Hepatocyte (in vitro differentiated cells): ENCODE measurements at regions not wholly inside any gene's neighbourhood (a gene's known extent, or its start where the extent isn't known, plus 50 kb on each side); places are given as distances from the start of the nearest gene placed in this dataset.

Experiments used
- DNase-seq: peaks from one replicate; pipeline ENCODE4 v3.0.0-alpha.2; 2016; ENCODE audit warnings: low spot score
- H2AFZ ChIP-seq: fragments of 200-600 bp; sonication (generic); 2 replicates; pipeline ENCODE4 v1.6.0; 2016; ENCODE audit warnings: antibody characterized with exemption, mild to moderate bottlenecking
- H3K27ac ChIP-seq: fragments of 200-600 bp; sonication (generic); 2 replicates; pipeline ENCODE4 v1.5.1; 2016; ENCODE audit warnings: mild to moderate bottlenecking
- H3K27me3 ChIP-seq: fragments of 200-600 bp; sonication (generic); 2 replicates; pipeline ENCODE4 v1.6.1; 2016
- H3K36me3 ChIP-seq: fragments of 200-600 bp; sonication (generic); replicated peaks from 2 replicates; pipeline ENCODE4 v1.5.1; 2016; ENCODE audit warnings: low read depth; ENCODE audit not compliant: insufficient read depth
- H3K4me1 ChIP-seq: fragments of 200-600 bp; sonication (generic); 2 replicates; pipeline ENCODE4 v1.5.1; 2016; ENCODE audit warnings: mild to moderate bottlenecking, moderate library complexity; ENCODE audit not compliant: insufficient read depth
- H3K4me2 ChIP-seq: fragments of 200-600 bp; sonication (generic); 2 replicates; pipeline ENCODE4 v1.6.0; 2016
- H3K4me3 ChIP-seq: fragments of 200-600 bp; sonication (generic); 2 replicates; pipeline ENCODE4 v1.5.1; 2016; ENCODE audit warnings: mild to moderate bottlenecking
- H3K79me2 ChIP-seq: fragments of 200-600 bp; sonication (generic); 2 replicates; pipeline ENCODE4 v1.6.0; 2017; ENCODE audit warnings: mild to moderate bottlenecking
- H3K9me2 ChIP-seq: fragments of 200-600 bp; sonication (generic); replicated peaks from 2 replicates; pipeline ENCODE4 v1.6.0; 2017; ENCODE audit warnings: mild to moderate bottlenecking; ENCODE audit not compliant: insufficient read depth
- H3K9me3 ChIP-seq: fragments of 200-600 bp; sonication (generic); 2 replicates; pipeline ENCODE4 v1.5.1; 2016; ENCODE audit warnings: low read depth, mild to moderate bottlenecking
- H4K20me1 ChIP-seq: fragments of 200-600 bp; sonication (generic); 2 replicates; pipeline ENCODE4 v1.6.0; 2016; ENCODE audit warnings: mild to moderate bottlenecking; ENCODE audit not compliant: insufficient read depth, poor library complexity, severe bottlenecking
- CTCF ChIP-seq: fragments of 200-600 bp; sonication (generic); IDR thresholded peaks from 2 replicates; pipeline ENCODE4 v1.5.1; 2016; ENCODE audit warnings: antibody characterized with exemption, mild to moderate bottlenecking; ENCODE audit not compliant: poor library complexity
- EZH2 ChIP-seq: fragments of 200-600 bp; sonication (generic); IDR thresholded peaks from 2 replicates; pipeline ENCODE4 v1.6.1; 2016; ENCODE audit warnings: antibody characterized with exemption, mild to moderate bottlenecking, borderline replicate concordance
- EZH2phosphoT487 ChIP-seq: fragments of 200-600 bp; sonication (generic); IDR thresholded peaks from one replicate; pipeline ENCODE4 v1.6.1; 2018; ENCODE audit warnings: antibody characterized with exemption, mild to moderate bottlenecking, low read depth, moderate library complexity; ENCODE audit not compliant: unreplicated experiment, severe bottlenecking
- WGBS: methylation state at CpG from one replicate; pipeline ENCODE4 v1.1.6; 2016; ENCODE audit warnings: low lambda C conversion rate; ENCODE audit errors: missing lambda C conversion rate; 5-methylcytosine and 5-hydroxymethylcytosine counted together

- no peak overlapping the region for H3K27ac ChIP-seq
- no peak overlapping the region for H3K4me2 ChIP-seq
- no peak overlapping the region for H3K4me3 ChIP-seq
- H3K9me2 ChIP-seq = no peaks in the 10 kb centered on the region
- H3K27me3 ChIP-seq = no peaks in the 10 kb centered on the region
- no peak for DNase-seq
- H3K4me1 ChIP-seq = no peaks in the 10 kb centered on the region
- no peak for TF ChIP-seq EZH2
- H4K20me1 ChIP-seq = no peaks in the 10 kb centered on the region
- WGBS = 93% methylated on average over 1 of the region's 1 CpG
- no peaks in the 10 kb centered on the region for H3K9me3 ChIP-seq
- no peaks in the 10 kb centered on the region for H3K79me2 ChIP-seq
- no peak overlapping the region for H2AFZ ChIP-seq
- H3K36me3 ChIP-seq = no peaks in the 10 kb centered on the region
Measured at GRCh38 chr6:121726596-121726995, 291.1 kb downstream of the GJA1 start.

- H3K9me2 ChIP-seq = no peaks in the 10 kb centered on the region
- no peaks in the 10 kb centered on the region for H3K79me2 ChIP-seq
- 93% methylated on average over 5 of the region's 5 CpGs for WGBS
Measured at GRCh38 chr6:121730616-121731015, 295.2 kb downstream of the GJA1 start.

GRCh38 chr6:121731381-121731780 lies 295.9 kb downstream of the GJA1 start:
- no peaks in the 10 kb centered on the region for H4K20me1 ChIP-seq
- H3K36me3 ChIP-seq = no peaks in the 10 kb centered on the region
- no peaks in the 10 kb centered on the region for H3K4me1 ChIP-seq
- TF ChIP-seq EZH2 = no peak
- TF ChIP-seq EZH2phosphoT487 = no peak
- TF ChIP-seq CTCF = no peak
- H2AFZ ChIP-seq = no peak overlapping the region
- H3K9me3 ChIP-seq = no peaks in the 10 kb centered on the region
- no peaks in the 10 kb centered on the region for H3K9me2 ChIP-seq
- no peak overlapping the region for H3K4me3 ChIP-seq
- no peak overlapping the region for H3K27ac ChIP-seq
- DNase-seq = no peak
- no peaks in the 10 kb centered on the region for H3K79me2 ChIP-seq
- 88% methylated on average over 1 of the region's 1 CpG for WGBS
- no peaks in the 10 kb centered on the region for H3K27me3 ChIP-seq
- no peak overlapping the region for H3K4me2 ChIP-seq

More at GRCh38 chr6:121730616-121731015, 295.2 kb downstream of the GJA1 start:
- no peaks in the 10 kb centered on the region for H3K9me3 ChIP-seq
- no peak overlapping the region for H3K4me3 ChIP-seq
- no peak overlapping the region for H3K27ac ChIP-seq
- H3K4me2 ChIP-seq = no peak overlapping the region
- H2AFZ ChIP-seq = no peak overlapping the region
- no peaks in the 10 kb centered on the region for H3K36me3 ChIP-seq
- no peaks in the 10 kb centered on the region for H4K20me1 ChIP-seq
- no peak for TF ChIP-seq EZH2
- TF ChIP-seq EZH2phosphoT487 = no peak
- no peak for TF ChIP-seq CTCF
- no peaks in the 10 kb centered on the region for H3K27me3 ChIP-seq
- DNase-seq = peak; percentile 15
- no peaks in the 10 kb centered on the region for H3K4me1 ChIP-seq

GRCh38 chr6:121732641-121733040 lies 297.2 kb downstream of the GJA1 start:
- Histone ChIP-seq H3K4me1 (no peaks in the 10 kb centered on the region), H3K4me2 (no peak overlapping the region), H3K9me2 (no peaks in the 10 kb centered on the region), H3K27me3 (no peaks in the 10 kb centered on the region), H3K36me3 (no peaks in the 10 kb centered on the region), H3K4me3 (no peak overlapping the region), H4K20me1 (no peaks in the 10 kb centered on the region), H3K27ac (no peak overlapping the region), H3K79me2 (no peaks in the 10 kb centered on the region), H3K9me3 (no peaks in the 10 kb centered on the region), H2AFZ (no peak overlapping the region)
- 72% methylated on average over 1 of the region's 1 CpG for WGBS
- no peak for DNase-seq
- no peak for TF ChIP-seq EZH2
- TF ChIP-seq EZH2phosphoT487 = no peak
- no peak for TF ChIP-seq CTCF
